ENCODE measurements at regions not wholly inside any gene's neighbourhood (a gene's known extent, or its start where the extent isn't known, plus 50 kb on each side); places are given as distances from the start of the nearest gene placed in this dataset.
"Not testable (repeated sequence)": the region's sequence is repeated elsewhere in the genome, so short reads cannot be mapped to it uniquely, and the experiment has no call there.

- no peak for DNase-seq (ENCODE audit: low read depth)
These were observed 106.7 kb upstream of the KDM7A start for GRCh38 chr7:140283472-140283871.

GRCh38 chr7:140281960-140282359 is 105.2 kb upstream of the KDM7A start:
- no peak for DNase-seq (ENCODE audit: low read depth)

GRCh38 chr7:140281255-140281654 is 104.5 kb upstream of the KDM7A start:
- no peak for DNase-seq (ENCODE audit: low read depth)

DNA sequence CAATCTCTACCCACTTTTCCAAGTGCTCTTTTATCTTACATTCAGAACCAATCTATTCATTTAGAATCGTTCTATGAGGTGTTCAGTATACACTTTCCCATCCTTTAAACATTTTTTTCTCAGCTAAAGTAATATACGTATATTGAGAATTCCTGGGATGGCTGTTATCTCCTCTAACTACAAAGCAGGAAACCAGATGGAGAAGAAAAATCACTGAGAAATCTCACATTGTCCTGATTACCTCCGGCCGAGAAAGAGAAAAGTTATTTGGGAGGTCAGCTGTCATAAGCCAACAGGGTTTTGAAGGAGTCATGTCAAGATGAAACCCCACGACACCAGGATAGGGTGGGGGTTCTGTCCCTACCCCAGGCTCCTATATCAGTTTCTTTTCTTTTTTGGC is 99.2 kb upstream of the KDM7A start:
- no peak for DNase-seq (ENCODE audit: low read depth)

GRCh38 chr7:140275069-140275965 is 98.5 kb upstream of the KDM7A start:
- DNase-seq (ENCODE audit: low read depth), result no peak

DNA sequence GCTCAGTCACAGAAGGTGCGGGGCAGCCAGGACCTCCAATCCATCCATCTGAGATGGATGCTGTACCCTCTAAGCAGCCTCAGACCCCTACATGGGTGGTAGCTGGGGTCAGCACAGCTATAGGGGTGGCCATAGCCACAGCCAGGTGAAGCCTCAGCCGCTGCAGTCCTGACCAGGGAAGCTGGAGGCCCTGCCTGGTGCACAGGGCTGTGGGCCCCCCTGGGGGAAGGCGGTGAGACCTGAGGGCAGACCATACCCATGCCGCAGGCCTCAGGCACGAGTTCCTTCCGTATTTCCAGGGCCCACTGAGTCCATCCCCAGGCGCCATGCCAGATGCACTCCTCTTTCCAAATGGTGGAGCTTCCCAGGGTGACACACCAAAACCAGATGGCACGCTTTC is 96.6 kb upstream of the KDM7A start:
- DNase-seq (ENCODE audit: low read depth), result no peak

DNA sequence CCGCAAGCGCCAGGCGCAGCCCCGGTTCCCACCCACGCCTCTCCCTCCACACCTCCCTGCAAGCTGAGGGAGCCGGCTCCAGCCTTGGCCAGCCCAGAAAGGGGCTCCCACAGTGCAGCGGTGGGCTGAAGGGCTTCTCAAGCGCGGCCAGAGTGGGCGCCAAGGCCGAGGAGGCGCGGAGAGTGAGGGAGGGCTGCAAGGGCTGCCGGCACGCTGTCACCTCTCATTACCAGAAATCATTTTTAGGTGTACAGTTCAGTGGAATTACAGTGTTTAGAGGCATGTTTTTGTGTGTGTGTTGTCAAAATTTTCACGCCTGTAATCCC is 94.8 kb upstream of the KDM7A start:
- DNase-seq (ENCODE audit: low read depth), result not testable (repeated sequence)

GRCh38 chr7:140269004-140269638 is 92.3 kb upstream of the KDM7A start:
- DNase-seq (ENCODE audit: low read depth), result no peak

DNA sequence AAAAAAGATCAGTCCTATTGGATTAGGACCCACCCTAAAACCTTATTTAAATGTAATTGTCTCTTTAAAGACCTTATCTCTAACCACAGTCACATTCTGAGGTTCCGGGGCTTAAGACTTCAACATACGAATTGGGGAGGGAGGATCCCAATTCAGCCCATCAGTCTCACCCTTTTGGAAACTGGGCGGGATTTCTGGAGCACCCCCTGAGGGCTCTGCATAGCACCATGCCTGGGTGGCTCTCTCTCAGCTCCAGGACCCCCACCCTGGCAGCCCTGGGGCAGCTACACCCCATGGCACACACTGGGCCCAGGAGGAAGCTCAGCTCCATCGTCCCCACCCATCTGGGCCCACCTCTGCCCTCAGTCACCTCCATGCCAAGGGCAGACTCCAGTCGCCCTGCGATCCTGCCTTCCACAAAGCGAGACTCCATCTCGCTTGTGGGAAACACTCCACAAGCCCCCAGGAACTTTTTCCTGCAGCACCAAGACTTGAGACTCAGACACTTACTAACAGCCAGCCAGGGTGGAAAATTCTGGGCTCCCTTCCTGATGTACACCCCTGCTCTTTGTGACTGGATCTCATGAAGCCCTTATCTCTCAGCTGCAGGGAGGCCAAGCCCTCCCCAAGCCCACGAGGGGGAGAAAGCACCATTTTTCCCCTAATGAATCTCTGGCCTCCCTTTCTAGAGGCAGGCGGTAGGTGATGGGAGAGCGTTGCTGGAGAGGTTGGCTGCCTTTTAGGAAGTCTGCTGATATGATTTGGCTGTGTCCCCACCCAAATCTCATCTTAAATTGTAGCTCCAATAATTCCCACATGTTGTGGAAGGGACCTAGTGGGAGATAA is 90.8 kb upstream of the KDM7A start:
- DNase-seq (ENCODE audit: low read depth), result no peak

GRCh38 chr7:140263277-140263676 is 86.5 kb upstream of the KDM7A start:
- no peak for DNase-seq (ENCODE audit: low read depth)

GRCh38 chr7:140262242-140262903 is 85.6 kb upstream of the KDM7A start:
- no peak for DNase-seq (ENCODE audit: low read depth)

GRCh38 chr7:140261522-140261921 is 84.7 kb upstream of the KDM7A start:
- no peak for DNase-seq (ENCODE audit: low read depth)

GRCh38 chr7:140261105-140261486 is 84.3 kb upstream of the KDM7A start:
- DNase-seq (ENCODE audit: low read depth), result no peak

DNA sequence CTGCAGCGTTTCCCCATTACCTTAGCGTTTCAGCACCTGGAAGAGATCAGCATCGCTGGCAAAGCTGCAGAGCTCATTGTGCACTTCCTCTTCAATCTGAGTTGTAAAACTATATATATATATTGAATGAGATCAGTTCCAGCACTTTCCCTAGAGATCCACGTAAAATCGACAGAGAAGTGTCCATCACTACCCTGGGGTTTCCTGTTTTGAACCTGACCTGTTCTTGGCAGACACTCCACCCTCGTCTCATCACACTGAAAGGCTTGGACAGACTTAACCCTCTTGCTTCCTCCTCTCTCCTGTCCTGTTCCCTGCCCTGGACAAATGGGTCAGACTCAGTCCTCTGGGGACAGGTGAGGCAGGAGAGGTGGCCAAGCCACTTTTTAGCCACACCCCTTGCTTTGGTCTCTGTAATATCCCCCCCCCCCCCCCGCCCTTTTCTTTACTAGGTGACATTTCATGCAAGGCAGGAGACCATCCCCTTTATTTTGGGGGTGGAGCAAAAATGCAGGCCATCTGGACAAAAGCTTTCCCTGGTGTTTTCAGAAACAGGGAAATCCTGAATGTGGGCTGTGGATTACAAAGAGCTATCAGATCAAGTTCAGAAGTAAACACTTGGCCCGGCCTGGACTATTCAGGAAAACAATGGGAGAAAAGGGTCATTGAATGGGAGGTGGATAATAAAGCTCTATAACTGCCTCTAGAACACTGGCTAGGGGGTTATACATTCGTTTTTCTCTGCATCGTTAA is 83.7 kb upstream of the KDM7A start:
- no peak for DNase-seq (ENCODE audit: low read depth)

GRCh38 chr7:140257278-140257677 is 80.5 kb upstream of the KDM7A start:
- not testable (repeated sequence) for DNase-seq (ENCODE audit: low read depth)

- not testable (repeated sequence) for DNase-seq (ENCODE audit: low read depth)
These were observed 78.2 kb upstream of the KDM7A start for GRCh38 chr7:140254976-140255375.

DNA sequence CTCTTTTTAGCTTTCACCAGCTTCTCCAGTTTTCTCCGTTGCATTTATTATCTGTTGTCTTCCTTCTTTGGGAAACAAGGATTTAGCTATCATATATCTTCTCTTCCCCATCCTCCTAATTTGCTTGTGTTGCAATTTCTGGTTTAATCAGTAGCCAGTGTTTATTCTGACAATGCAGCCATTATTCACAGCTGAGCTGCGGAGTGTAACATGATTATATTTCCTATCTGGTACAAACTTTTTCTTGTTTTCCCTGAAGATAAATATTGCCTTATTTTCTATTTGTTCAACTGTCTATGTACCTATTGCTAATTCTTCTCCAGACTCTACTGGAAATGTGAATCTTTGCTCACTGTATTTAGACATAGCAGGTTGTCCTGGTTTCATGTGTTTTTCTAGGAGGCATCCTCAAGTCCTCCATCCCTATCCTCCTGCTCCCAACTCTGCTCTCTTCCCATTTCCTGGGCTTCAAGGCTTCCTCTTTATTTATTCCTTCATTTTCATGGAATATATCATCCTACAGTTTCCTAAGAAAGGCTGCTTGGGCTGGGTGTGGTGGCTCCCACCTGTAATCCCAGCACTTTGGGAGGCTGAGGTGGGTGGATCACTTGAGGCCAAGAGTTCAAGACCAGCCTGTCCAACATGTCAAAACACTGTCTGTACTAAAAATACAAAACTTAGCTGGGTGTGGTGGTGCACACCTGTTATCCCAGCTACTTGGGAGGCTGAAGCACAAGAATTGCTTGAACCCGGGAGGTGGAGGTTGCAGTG is 72.4 kb upstream of the KDM7A start:
- no peak for DNase-seq (ENCODE audit: low read depth)

GRCh38 chr7:140247559-140247958 is 70.8 kb upstream of the KDM7A start:
- DNase-seq (ENCODE audit: low read depth), result no peak

- no peak for DNase-seq (ENCODE audit: low read depth)
These were observed 68.9 kb upstream of the KDM7A start for GRCh38 chr7:140245611-140246105.

Measured in Daoy (cell line).